Adrenal gland (tissue), 9 donors: ENCODE measurements at regions not wholly inside any gene's neighbourhood (a gene's known extent, or its start where the extent isn't known, plus 50 kb on each side); places are given as distances from the start of the nearest gene placed in this dataset.
A peak's percentile ranks its signal among the peaks of the same experiment; 100 is the strongest.

ENCODE experiments used
- DNase-seq, 7 donors: peaks; one replicate each; pipeline ENCODE4 v3.0.0-alpha.2; 2019 to 2020
- H3K27ac ChIP-seq, 5 donors: fragments of 200-600 bp; sonication (generic) in 4 of 5; 1 replicate in 3 of 5; 2 replicates in 2 of 5; pipeline versions ENCODE4 v1.5.1 to v1.8.0; 2016 to 2020; ENCODE audit warnings: mild to moderate bottlenecking in 1 of 5
- H3K27me3 ChIP-seq: fragments of 200-600 bp; 2 replicates; pipeline ENCODE4 v1.8.0; 2021
- H3K36me3 ChIP-seq, 2 donors: fragments of 200-600 bp; replicated peaks in 1 of 2; 1 replicate in 1 of 2; 2 replicates in 1 of 2; pipeline versions ENCODE4 v1.5.1 to v1.8.0; 2018 to 2022
- H3K4me1 ChIP-seq, 2 donors: fragments of 200-600 bp; replicated peaks in 1 of 2; 1 replicate in 1 of 2; 2 replicates in 1 of 2; pipeline versions ENCODE4 v1.5.1 to v1.8.0; 2018 to 2021
- H3K4me3 ChIP-seq, 4 donors: fragments of 200-600 bp; sonication (generic) in 3 of 4; one replicate each; pipeline ENCODE4 v1.5.1; 2016 to 2018
- H3K9me3 ChIP-seq, 3 donors: fragments of 200-600 bp; sonication (generic) in 1 of 3; replicated peaks in 1 of 3; 1 replicate in 2 of 3; 2 replicates in 1 of 3; pipeline versions ENCODE4 v1.5.1 to v1.8.0; 2016 to 2021
- CTCF ChIP-seq, 6 experiments: fragments of 450-650 bp in 4 of 6; fragments of 200-600 bp in 2 of 6; sonication (generic) in 1 of 6; IDR thresholded peaks; 1 replicate in 5 of 6; 2 replicates in 1 of 6; pipeline versions ENCODE4 v1.5.1 to v1.8.0; 2016 to 2021; ENCODE audit warnings: antibody characterized with exemption in 6 of 6, mild to moderate bottlenecking in 2 of 6, moderate library complexity in 1 of 6
- POLR2A ChIP-seq, 2 donors: fragments of 450-650 bp; IDR thresholded peaks; one replicate each; pipeline ENCODE4 v1.6.1; 2017; ENCODE audit warnings: antibody characterized with exemption in 2 of 2, mild to moderate bottlenecking in 2 of 2, moderate library complexity in 1 of 2
- WGBS, 4 donors: extraction: QIAGEN DNeasy Blood & Tissue Kit in 2 of 4; methylation state at CpG; one replicate each; pipeline versions ENCODE4 v1.1.5 to v1.1.7; 2013 to 2017; 5-methylcytosine and 5-hydroxymethylcytosine counted together
- intact Hi-C, 2 donors: fragments of 100-400 bp; cut with DNase I; formaldehyde crosslinking; loops; one replicate each; pipeline versions ENCODE4 v1.14.1 to v1.15.0; 2022 to 2023
- donor health status: healthy with polysubstance abuse.
- donor health status: Bipolar disorder and iron deficiency.
- donor health status: DM: yes; HTN: yes; CAD: no.
- donor health status: DM: no; HTN: no; CAD: no.
- donor health status: DM: no; HTN: no; CAD: no.

DNA sequence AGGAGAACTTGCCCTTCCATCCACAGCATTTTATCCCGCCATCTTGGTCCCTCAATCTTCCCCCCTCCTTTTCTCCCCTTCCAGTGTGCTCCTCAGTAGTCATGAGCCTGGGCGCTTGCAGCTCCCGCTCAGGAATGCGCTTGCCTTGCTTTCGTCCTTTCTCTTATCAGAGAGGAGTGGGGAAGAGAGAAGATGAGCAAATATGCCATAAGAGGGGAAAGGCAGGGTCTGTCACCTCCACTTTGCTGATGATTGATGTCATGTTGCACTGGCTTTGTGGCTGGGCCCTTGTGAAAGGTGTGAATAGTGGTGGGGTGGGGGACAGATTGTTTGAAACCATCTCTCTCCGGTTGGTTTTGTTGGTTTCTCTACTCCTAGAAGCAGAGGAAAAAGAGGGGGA lies 569.3 kb downstream of the TNS1 start:
- Histone ChIP-seq H3K36me3 (no peaks in the 10 kb centered on the region), H3K27me3 (no peaks in the 10 kb centered on the region), H3K4me1 (peaks cover 6 to 55% of the 10 kb centered on the region in 2 donors), H3K27ac (peak overlapping the region in 3 of 5 donors; percentile 52 to 86 (median 73)), H3K9me3 (no peaks in the 10 kb centered on the region), H3K4me3 (peak overlapping the region in 1 of 4 donors; percentile 51)
- intact Hi-C loops: no loop called here
- TF ChIP-seq CTCF (IDR thresholded peaks at IDR 0.05) (no peak), POLR2A (IDR thresholded peaks at IDR 0.05) (peak in 1 of 2 donors; percentile 34)
- peak; percentile 49 to 73 (median 62) for DNase-seq
- 38 to 44% (median 42%) methylated on average over 6 of the region's 6 CpGs for WGBS, 4 donors

- no peaks in the 10 kb centered on the region for H3K36me3 ChIP-seq
- no peak overlapping the region for H3K4me3 ChIP-seq
- H3K4me1 ChIP-seq: peaks cover 6 to 46% of the 10 kb centered on the region in 2 donors
- no peaks in the 10 kb centered on the region for H3K27me3 ChIP-seq
- WGBS, 4 donors: 55 to 82% (median 77%) methylated on average over 7 of the region's 7 CpGs
- no peaks in the 10 kb centered on the region for H3K9me3 ChIP-seq
- intact Hi-C loops: no loop called here
- TF ChIP-seq POLR2A (IDR thresholded peaks at IDR 0.05) (no peak), CTCF (IDR thresholded peaks at IDR 0.05) (no peak)
- peak overlapping the region in 1 of 5 donors; percentile 45 for H3K27ac ChIP-seq
- no peak for DNase-seq
These were observed 571.1 kb downstream of the TNS1 start for GRCh38 chr2:217431577-217432269.

DNA sequence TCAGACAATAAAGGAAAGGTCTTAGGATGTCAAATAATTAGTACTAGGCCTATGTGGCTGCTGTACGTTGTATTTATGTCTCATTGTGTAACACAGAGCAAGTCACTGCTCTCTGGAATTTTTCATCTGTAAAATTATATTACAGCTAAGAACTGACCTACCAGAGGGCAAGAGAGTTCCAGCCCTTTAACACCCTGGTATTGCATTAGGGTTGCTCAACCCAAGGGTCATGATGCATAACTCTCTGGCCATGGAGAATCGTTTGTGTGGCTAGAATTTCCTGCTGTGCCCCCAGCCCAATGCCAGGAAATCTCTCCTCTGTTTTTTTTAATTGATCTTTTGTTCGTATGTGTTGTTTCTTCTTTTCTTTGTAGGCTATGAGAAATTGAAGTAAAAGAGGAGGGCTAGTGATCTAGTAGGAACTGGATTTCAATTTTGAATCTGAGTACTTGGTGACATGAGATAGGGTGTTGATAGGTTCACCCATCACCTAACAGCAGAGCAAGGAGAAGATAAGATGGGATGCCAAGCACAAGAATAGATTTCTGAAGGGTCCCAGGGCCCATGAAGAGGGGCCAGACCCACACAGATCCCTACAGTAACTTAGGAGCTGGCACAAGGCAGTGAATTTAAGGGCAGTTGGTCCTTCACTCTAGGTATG lies 571.2 kb upstream of the TNP1 start:
- DNase-seq: peak in 1 of 7 donors; percentile 29
- Histone ChIP-seq H3K36me3 (no peaks in the 10 kb centered on the region), H3K27me3 (no peaks in the 10 kb centered on the region), H3K4me3 (no peak overlapping the region), H3K9me3 (no peaks in the 10 kb centered on the region), H3K4me1 (peaks cover 6 to 39% of the 10 kb centered on the region in 2 donors), H3K27ac (peak overlapping the region in 1 of 5 donors; percentile 45)
- intact Hi-C loops: no loop called here
- WGBS, 4 donors: 54 to 73% (median 63%) methylated on average over 3 of the region's 3 CpGs
- TF ChIP-seq CTCF (IDR thresholded peaks at IDR 0.05) (no peak), POLR2A (IDR thresholded peaks at IDR 0.05) (no peak)

- H3K4me1 ChIP-seq: peaks cover 6 to 30% of the 10 kb centered on the region in 2 donors
- peaks cover 0 to under 1% of the 10 kb centered on the region in 2 donors for H3K36me3 ChIP-seq
- no peak overlapping the region for H3K4me3 ChIP-seq
- TF ChIP-seq CTCF (IDR thresholded peaks at IDR 0.05) (no peak), POLR2A (IDR thresholded peaks at IDR 0.05) (no peak)
- 96 to 98% (median 97%) methylated on average over 6 of the region's 6 CpGs for WGBS, 4 donors
- no peak for DNase-seq
- H3K27me3 ChIP-seq: no peaks in the 10 kb centered on the region
- H3K27ac ChIP-seq: peak overlapping the region in 1 of 5 donors; percentile 45
- intact Hi-C loops: no loop called here
- no peaks in the 10 kb centered on the region for H3K9me3 ChIP-seq
These were observed 570.2 kb upstream of the TNP1 start for GRCh38 chr2:217429981-217430500.
